Umbilical cord (tissue), 1 donor: ENCODE measurements at regions not wholly inside any gene's neighbourhood (a gene's known extent, or its start where the extent isn't known, plus 50 kb on each side); places are given as distances from the start of the nearest gene placed in this dataset.
A peak's percentile ranks its signal among the peaks of the same experiment; 100 is the strongest.
"Not testable (repeated sequence)": the region's sequence is repeated elsewhere in the genome, so short reads cannot be mapped to it uniquely, and the experiment has no call there.

ENCODE experiments used
- DNase-seq: peaks from one replicate; pipeline ENCODE4 v3.0.0-alpha.2; 2015; ENCODE audit warnings: low spot score

DNA sequence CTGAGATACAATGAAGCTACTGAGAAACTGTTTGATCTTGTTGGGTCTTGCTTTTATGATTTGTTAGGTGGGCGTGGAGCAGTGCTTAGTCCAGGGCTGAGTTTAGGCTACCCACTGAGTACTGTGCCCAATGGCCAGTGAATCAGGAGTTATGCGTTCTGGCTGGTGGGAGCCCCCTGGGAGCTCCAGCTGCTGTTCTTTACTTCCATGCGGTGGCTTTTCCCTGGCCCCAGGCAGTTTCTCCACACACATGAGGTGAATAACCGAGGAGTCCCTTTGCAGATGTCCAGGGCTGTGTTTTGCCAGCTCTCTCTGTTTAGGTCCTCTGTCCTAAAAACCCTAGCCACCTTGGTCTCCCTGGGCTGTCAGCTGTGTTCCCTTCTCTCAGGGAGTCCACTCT lies 106.5 kb downstream of the KLF13 start:
- no peak for DNase-seq

GRCh38 chr15:31433574-31433973 lies 106.9 kb downstream of the KLF13 start:
- DNase-seq, result no peak

DNA sequence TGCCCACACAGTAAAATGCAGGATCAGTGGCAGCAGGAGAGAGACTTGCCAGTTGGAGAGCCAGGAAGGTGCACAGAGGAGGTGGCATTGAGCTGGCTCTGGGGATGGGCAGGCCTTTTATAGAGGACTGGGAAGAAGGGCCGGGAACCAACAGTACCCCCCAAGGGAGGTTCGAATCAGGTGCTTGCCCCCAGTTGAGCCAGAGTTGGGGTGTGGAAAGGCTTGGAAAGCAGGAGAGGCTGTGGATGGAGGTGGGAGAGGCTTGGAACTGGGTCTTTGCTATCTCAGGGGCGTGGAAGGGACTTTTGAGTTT lies 107.6 kb downstream of the KLF13 start:
- no peak for DNase-seq

DNA sequence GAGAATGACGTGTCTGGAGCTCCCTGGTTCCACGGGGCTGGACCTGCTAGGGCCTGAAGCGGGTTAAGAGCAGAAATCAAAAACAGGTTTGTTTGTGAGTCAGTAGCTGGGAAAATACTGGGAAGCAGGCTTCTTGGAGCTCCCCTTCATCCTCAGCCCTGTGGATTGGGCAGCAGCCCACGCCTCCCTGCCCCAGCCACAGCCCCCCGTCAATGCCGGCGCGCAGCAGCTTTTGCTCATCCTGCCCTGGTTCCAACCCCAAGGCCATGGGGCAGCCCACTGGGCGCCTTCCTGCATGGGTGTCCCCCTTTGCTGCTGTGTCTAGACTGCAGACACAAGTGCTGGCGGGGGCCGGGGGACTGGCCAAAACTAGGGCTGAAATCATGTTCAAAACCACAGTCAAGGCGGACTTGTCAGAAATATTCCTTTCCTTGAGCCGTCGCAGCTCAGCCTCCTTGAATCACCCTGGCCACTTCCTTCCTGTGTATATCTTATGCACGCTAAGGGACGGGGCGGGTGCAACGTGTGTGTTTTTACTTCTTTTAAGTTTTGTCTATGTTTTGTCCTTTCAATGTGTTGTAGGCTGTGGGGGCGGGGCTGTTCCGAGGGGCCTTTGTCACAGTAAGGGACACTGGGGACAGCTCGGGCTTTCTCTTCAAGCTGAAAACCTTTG lies 108.1 kb downstream of the KLF13 start:
- DNase-seq, result no peak

GRCh38 chr15:31435261-31435911 lies 108.8 kb downstream of the KLF13 start:
- DNase-seq, result peak; percentile 74

DNA sequence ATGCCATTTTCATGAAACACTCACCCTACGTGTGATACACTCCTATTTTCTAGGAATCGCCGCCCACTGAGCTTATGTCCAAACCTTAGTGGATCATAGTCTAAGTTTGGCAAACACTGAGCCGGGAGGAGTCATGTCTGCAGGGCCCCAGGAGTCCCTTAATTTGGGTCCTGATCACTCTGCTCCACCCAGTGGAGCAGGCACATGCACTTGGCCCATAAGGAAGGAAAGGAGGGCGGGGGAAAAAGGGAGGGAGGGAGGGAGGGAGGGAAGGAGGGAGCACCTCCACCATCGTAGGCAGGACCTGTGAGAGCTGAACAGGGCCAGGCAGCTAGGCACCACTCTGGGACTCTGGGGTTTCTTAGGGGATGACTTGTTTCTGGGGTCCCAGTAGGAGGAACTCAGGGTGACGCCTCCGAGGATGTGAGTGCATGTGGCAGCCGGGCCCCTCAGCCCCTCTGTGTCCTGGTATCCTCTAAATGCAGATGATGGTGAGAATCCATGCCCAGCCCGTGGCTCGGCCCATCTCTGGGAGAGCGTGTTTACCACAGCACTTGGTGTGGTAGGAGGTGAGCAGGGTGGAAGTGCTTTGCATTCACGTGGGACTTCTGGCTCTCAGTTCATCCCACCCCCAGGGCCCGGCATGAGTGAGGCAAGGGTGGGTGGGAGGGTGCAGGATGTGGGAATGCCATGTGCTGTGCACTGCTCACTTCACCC lies 109.4 kb downstream of the KLF13 start:
- DNase-seq, result no peak

GRCh38 chr15:31437686-31438085 lies 111.1 kb downstream of the KLF13 start:
- no peak for DNase-seq

DNA sequence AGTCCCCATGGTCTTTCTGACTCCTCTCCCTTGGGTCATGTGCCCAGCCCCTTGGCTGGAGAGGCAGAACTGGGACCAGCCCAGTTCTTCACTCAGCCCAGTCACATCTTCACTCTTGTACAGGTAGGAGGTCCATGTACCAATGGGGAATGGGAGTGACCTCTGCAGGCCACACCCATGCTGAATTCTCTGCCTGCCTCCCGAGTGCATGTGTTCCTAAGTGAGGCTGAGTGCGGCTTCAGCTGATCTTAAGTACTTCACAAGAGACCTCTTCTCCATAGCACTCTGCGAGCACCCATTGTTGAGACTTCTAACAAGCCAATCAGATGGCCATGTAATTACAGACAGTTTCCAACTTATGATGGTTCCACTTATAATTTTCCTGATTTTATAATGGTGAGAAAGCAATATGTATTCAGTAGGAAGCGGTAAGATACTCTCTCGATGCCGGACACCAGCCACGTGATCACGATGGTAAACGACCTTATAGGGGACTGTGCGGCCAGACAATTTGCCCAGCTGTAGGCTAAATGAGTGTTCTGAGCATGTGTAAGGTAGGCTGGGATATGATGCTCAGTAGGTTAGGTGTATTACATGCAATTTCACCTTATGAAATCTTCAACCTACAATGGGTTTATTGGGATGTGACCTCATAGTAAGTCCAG lies 112.1 kb downstream of the KLF13 start:
- no peak for DNase-seq

- no peak for DNase-seq
Observed at GRCh38 chr15:31439328-31439727, 112.7 kb downstream of the KLF13 start.

- not testable (repeated sequence) for DNase-seq
Observed at GRCh38 chr15:31440216-31440615, 113.6 kb downstream of the KLF13 start.

DNA sequence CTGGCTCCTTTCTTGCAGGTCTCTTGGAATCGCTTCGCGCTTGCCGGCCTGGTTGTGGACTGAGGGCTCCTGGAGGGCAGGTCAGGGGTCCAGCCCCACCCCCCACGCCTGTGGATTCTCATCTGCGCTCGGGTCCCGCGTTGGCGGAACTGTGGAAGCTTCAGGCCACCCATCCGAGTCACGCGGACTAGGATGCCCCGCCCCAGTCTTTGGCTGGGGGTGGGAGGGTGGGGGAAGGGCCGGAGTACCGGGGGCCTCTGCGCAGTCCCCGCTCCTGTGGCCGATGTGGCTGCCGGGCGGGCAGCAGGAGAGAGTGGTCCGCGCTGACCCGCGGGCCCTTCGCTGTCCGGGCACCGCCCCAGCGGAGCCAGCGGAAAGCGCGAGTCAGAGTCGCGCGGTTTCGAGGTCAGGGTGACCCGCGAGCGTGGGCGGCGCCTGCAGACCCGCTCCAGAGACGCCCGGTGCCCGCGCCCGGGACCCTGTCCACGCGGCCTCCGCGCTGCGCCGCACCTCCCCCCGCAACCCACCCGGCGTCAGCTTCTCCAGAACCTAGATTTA lies 114.2 kb downstream of the KLF13 start:
- peak; percentile 42 for DNase-seq

DNA sequence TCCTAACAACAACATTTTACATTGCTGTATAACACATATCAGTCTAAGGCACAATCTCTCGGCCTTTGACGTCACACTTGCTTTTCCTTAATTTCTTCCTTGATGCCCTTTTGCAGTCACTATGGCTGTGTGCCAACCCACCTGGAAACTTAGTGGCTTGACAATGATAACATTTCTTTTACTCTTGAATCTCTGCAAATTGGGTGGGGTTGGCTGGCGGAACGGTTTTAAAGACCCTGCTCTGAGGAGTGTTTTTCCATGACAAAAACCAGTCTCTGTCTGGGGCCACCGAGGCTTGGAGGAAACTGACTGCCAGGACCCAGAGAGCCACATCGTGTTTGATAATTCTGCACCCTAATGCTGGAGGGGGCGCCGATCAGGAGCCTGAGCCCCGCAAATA lies 115.6 kb downstream of the KLF13 start:
- no peak for DNase-seq

DNA sequence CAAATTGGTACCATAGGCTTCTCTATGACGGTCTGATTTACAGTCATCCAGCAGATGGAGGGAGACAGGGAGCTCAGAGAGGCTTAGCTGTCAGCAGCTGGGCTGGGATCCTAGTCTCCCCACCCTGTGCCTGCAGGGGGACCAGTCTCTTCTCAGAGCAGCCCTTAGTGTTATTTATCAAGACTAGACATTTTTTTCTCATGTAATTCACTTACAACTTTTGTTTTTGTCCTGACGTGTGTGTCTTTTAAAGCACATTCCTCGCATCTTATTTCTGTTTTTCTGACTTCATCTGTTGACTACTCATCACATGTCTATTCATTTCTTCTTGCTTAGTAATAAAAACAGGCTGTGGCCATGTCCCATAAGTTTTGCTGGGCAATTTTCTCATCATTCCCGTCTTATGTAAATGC lies 116.1 kb downstream of the KLF13 start:
- peak; percentile 78 for DNase-seq

- DNase-seq, result no peak
Observed at GRCh38 chr15:31444844-31445243, 118.2 kb downstream of the KLF13 start.

- no peak for DNase-seq
Observed at GRCh38 chr15:31446546-31446945, 119.9 kb downstream of the KLF13 start.

DNA sequence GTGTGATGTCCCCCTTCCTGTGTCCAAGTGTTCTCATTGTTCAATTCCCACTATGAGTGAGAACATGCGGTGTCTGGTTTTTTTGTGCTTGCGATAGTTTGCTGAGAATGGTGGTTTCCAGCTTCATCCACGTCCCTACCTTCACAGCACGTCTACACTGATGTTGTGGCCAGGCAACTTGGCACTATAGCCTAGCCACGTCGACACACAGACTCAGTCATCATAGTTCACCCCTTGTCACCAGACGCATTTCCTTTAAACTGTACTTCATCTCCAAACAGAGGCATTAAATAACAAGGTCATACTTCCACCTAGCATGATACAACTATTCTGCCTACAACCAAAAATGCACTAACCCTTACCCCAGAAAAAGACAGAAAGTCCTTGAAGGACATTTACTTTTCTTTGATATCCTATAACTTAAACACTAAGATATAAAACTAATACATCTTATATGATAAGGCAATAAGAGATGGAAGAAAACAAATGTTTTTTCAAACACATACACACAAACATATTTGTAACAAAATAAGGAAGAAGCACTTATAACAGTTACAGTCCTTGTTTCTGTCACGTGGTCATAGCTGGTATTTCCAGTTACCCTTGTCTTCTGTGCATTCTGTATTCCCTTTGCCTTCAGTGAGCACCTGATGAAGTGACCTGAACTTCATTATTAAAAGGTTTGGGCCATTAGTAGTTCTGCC lies 121.4 kb downstream of the KLF13 start:
- no peak for DNase-seq

GRCh38 chr15:31448635-31448979 lies 122.0 kb downstream of the KLF13 start:
- DNase-seq, result no peak

DNA sequence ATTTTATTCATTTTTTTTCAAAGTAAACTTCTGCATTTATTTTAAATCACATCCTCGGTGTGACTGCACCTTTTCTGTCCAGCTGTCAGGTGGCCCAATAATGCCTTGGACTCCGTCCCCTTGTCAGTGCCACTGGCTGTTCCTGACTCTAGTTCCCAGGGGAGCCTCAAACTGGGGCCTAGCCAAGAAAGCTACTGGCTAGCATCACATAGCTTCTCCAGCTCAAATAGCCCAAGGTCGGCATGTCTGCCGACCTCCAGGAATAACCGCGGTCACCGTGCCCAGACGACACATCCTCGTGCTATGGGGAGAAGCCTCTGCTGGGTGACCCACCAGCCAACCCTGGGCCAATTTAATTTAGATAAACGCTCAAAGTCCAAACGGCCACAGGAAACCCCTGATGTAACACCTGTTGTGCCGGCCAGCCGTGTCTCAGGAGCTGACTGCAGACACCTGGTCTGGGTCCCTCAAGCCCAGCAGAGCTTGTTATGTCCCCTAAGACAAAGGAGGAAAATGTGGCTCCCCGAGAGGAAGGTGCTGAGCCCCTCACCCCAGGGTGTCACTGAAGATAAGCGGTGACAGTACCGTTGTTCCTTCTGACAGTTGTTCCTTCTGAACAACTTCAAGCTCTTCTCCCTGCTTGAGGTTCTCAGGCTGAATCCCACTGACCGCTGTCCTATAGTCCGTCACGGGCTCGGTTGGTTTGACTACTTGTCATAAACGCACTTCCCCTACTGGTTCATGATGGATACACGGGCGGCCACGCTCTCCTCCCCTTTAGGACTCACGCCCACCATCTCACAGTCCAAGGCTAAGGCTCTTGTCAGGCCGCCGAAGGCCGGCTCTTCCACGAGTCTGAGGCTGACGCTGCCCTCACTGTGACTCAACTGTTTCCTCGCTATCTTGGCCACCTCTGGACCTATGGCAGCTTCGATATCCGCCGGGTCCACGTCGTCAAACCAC lies 126.2 kb downstream of the KLF13 start:
- no peak for DNase-seq

DNA sequence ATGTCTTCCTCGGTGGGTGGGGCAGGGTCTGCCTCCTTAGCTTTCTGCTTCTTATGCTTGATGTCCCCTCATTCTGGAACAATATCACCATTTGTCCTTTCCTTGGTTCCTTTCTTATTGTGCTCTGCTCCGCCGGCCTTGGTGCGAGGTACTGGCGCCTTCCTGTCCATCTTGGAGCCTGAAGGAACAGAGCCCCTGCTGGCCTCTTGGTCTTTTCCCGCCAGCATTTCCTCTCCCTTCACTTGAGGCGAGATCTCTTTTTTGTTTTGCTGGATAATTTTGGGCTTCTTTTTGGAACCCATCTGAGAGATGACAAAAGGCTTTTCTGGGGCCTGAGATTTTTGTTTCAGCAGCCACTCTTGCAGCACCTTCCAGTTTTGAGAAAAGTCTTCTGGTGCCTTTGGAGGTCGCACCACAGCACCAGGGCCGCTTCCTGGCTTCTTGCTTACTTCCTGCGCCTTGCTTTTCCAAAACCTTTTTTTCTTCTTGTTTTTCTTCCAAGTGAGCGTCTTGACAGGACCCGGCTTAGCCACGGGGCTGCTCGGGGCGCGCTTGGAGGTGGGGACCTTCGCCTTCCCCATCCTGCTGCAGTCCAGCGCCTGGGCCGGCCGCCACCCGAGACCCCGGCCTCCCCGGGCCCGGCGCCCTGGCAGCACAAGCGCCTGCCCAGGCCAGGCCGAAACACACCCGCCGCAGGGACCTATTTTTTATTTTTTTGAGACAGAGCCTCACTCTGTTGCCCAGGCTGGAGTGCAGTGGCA lies 127.1 kb downstream of the KLF13 start:
- no peak for DNase-seq

DNA sequence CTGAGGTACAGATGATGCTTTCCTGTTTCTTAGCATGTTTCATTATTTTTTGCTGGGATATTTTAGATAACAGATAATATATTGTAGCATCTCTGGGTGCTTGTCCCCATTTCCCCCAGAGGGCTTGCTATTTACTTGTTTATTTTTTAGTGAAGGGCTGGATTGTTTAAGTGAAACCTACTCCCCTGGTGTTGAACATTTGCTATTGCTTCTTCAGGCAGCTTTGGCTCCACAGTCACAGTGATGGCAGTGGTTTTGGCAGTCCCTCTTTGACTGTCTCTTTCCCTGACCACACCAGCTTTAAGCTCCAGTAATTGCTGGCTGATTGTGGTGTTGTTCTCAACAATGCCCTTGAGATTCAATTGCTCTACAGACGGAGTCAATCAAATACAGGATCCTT lies 128.9 kb downstream of the KLF13 start:
- no peak for DNase-seq
